ENCODE measurements at regions not wholly inside any gene's neighbourhood (a gene's known extent, or its start where the extent isn't known, plus 50 kb on each side); places are given as distances from the start of the nearest gene placed in this dataset.

DNA sequence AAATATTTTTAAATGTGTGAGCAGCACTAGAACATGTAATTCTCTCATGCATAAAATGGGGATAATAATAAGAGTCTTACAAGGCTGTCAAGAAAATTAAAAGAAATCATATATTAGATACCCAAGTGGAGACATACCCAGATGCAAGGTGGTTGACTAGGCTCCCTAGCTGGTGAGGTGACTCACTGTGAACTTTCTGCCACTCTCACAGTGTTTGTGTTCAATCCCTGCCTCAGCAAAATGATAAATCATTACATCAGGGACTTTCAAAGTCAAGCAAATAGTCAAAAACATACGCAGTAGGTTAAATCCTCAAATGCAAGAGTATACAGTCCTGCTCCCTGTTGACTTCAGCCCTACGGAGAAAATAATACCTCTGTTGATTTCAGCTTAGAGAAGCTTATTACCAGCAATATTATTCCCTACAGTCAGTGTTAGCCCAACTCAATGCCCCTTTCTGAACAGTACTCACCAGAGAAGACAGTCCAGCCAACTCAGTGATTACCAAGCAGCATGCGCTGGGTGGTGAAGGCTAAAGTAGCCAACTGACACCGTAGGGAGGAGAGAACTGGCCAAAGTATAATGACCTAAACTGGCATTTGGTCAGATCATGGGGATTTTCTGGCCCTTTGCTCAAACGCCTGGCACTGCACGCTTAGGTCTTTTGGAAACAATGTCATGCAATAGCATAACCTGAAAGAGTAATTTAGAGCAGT is 73.1 kb upstream of the BARX2 start:
- Histone ChIP-seq H3K36me3 (no peaks in the 10 kb centered on the region), H3K27me3 (no peaks in the 10 kb centered on the region), H3K9me3 (no peaks in the 10 kb centered on the region), H3K4me1 (no peaks in the 10 kb centered on the region), H3K27ac (no peak overlapping the region), H3K4me3 (no peak overlapping the region)
- DNase-seq, result no peak
- TF ChIP-seq, protein P1, sequence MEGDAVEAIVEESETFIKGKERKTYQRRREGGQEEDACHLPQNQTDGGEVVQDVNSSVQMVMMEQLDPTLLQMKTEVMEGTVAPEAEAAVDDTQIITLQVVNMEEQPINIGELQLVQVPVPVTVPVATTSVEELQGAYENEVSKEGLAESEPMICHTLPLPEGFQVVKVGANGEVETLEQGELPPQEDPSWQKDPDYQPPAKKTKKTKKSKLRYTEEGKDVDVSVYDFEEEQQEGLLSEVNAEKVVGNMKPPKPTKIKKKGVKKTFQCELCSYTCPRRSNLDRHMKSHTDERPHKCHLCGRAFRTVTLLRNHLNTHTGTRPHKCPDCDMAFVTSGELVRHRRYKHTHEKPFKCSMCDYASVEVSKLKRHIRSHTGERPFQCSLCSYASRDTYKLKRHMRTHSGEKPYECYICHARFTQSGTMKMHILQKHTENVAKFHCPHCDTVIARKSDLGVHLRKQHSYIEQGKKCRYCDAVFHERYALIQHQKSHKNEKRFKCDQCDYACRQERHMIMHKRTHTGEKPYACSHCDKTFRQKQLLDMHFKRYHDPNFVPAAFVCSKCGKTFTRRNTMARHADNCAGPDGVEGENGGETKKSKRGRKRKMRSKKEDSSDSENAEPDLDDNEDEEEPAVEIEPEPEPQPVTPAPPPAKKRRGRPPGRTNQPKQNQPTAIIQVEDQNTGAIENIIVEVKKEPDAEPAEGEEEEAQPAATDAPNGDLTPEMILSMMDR (IDR thresholded peaks at IDR 0.05), result no peak
- TF ChIP-seq POLR2A (IDR thresholded peaks at IDR 0.05), result no peak

GRCh38 chr11:129300099-129300498 is 75.5 kb upstream of the BARX2 start:
- no peak for DNase-seq
- no peaks in the 10 kb centered on the region for H3K4me1 ChIP-seq
- no peaks in the 10 kb centered on the region for H3K9me3 ChIP-seq
- H3K27ac ChIP-seq, result no peak overlapping the region
- H3K4me3 ChIP-seq, result no peak overlapping the region
- H3K36me3 ChIP-seq, result no peaks in the 10 kb centered on the region
- TF ChIP-seq POLR2A (IDR thresholded peaks at IDR 0.05), result no peak
- TF ChIP-seq, protein P1 (IDR thresholded peaks at IDR 0.05), result no peak
- H3K27me3 ChIP-seq, result no peaks in the 10 kb centered on the region

DNA sequence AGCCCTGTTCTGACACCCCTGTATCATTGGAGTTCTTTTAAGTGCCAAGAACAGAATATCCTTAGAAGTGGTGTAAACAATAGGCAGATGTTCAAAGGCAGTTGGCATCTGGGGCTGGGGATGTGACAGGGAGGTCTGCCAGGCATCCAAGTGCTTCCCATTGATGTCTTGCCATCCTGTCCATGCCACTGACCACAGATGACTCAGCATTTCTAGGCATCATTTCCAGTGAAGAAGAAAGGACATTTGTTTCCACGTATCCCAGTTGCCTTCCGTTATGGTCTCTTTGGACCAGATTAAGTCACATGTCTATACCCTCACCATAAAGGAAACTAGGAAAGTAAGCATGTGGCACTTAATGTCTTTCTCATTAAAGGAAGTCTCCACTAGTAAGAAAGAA is 76.7 kb upstream of the BARX2 start:
- Histone ChIP-seq H3K36me3 (no peaks in the 10 kb centered on the region), H3K4me1 (no peaks in the 10 kb centered on the region), H3K27ac (no peak overlapping the region), H3K27me3 (no peaks in the 10 kb centered on the region), H3K4me3 (no peak overlapping the region), H3K9me3 (no peaks in the 10 kb centered on the region)
- DNase-seq, result no peak
- no peak for TF ChIP-seq POLR2A (IDR thresholded peaks at IDR 0.05)
- TF ChIP-seq, protein P1 (IDR thresholded peaks at IDR 0.05), result no peak

DNA sequence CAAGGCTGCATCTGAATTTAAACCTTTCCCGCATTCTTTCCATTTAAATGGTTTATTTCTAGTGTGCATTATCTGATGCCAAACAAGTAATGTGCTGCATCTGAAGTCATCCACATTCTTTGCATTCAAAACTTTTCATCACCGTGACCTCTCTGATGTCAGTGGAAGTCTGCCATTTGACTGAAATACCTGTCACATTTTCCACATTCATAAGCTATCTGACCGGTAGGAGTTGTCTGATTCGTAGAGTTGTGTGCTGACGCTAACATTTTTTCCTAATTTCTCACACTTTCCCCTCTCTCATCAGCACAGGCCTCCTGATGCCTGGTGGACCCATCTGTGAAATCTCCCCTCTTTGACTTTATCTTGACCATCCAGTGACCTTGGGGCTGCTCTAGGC is 79.9 kb upstream of the BARX2 start:
- no peak overlapping the region for H3K4me3 ChIP-seq
- no peaks in the 10 kb centered on the region for H3K36me3 ChIP-seq
- TF ChIP-seq, protein P1 (IDR thresholded peaks at IDR 0.05), result no peak
- no peak for TF ChIP-seq POLR2A (IDR thresholded peaks at IDR 0.05)
- no peak for DNase-seq
- H3K9me3 ChIP-seq, result no peaks in the 10 kb centered on the region
- no peaks in the 10 kb centered on the region for H3K4me1 ChIP-seq
- no peak overlapping the region for H3K27ac ChIP-seq
- no peaks in the 10 kb centered on the region for H3K27me3 ChIP-seq

- Histone ChIP-seq H3K27me3 (no peaks in the 10 kb centered on the region), H3K9me3 (no peaks in the 10 kb centered on the region), H3K27ac (no peak overlapping the region), H3K36me3 (no peaks in the 10 kb centered on the region), H3K4me3 (no peak overlapping the region), H3K4me1 (no peaks in the 10 kb centered on the region)
- DNase-seq, result no peak
- TF ChIP-seq POLR2A (IDR thresholded peaks at IDR 0.05), result no peak
- TF ChIP-seq, protein P1 (IDR thresholded peaks at IDR 0.05), result no peak
Observed at GRCh38 chr11:129292771-129293170, 82.9 kb upstream of the BARX2 start.

GRCh38 chr11:129292092-129292491 is 83.6 kb upstream of the BARX2 start:
- Histone ChIP-seq H3K27me3 (no peaks in the 10 kb centered on the region), H3K4me3 (no peak overlapping the region), H3K4me1 (no peaks in the 10 kb centered on the region), H3K9me3 (no peaks in the 10 kb centered on the region), H3K27ac (no peak overlapping the region), H3K36me3 (no peaks in the 10 kb centered on the region)
- DNase-seq, result no peak
- TF ChIP-seq, protein P1 (IDR thresholded peaks at IDR 0.05), result no peak
- TF ChIP-seq POLR2A (IDR thresholded peaks at IDR 0.05), result no peak

All from Peyer's patch (tissue), 4 donors.